GM23248 (cell line): ENCODE measurements at regions not wholly inside any gene's neighbourhood (a gene's known extent, or its start where the extent isn't known, plus 50 kb on each side); places are given as distances from the start of the nearest gene placed in this dataset.

Source experiments
- DNase-seq: peaks from one replicate; pipeline ENCODE4 v3.0.0-alpha.2; 2015
- H2AFZ ChIP-seq: fragments of 200-600 bp; sonication (generic); 2 replicates; pipeline ENCODE4 v1.6.1; 2016; ENCODE audit warnings: antibody characterized with exemption
- H3F3A ChIP-seq: fragments of 200-600 bp; sonication (generic); 2 replicates; pipeline ENCODE4 v1.6.1; 2016; ENCODE audit warnings: mild to moderate bottlenecking, antibody characterized with exemption, mixed run types; ENCODE audit not compliant: insufficient read depth
- H3K27ac ChIP-seq: fragments of 200-600 bp; sonication (generic); 2 replicates; pipeline ENCODE4 v1.5.1; 2016; ENCODE audit warnings: mild to moderate bottlenecking
- H3K27me3 ChIP-seq: fragments of 200-600 bp; sonication (generic); replicated peaks from 2 replicates; pipeline ENCODE4 v1.6.1; 2016; ENCODE audit warnings: mild to moderate bottlenecking; ENCODE audit not compliant: insufficient read depth
- H3K36me3 ChIP-seq: fragments of 200-600 bp; sonication (generic); 2 replicates; pipeline ENCODE4 v1.6.1; 2016; ENCODE audit warnings: low read depth, mild to moderate bottlenecking
- H3K4me1 ChIP-seq: fragments of 200-600 bp; sonication (generic); 2 replicates; pipeline ENCODE4 v1.6.1; 2016; ENCODE audit warnings: mild to moderate bottlenecking; ENCODE audit not compliant: insufficient read depth
- H3K4me2 ChIP-seq: fragments of 200-600 bp; sonication (generic); one replicate; pipeline ENCODE4 v1.6.1; 2016; ENCODE audit warnings: mild to moderate bottlenecking; ENCODE audit not compliant: unreplicated experiment
- H3K4me3 ChIP-seq: fragments of 200-600 bp; sonication (generic); 2 replicates; pipeline ENCODE4 v1.5.1; 2016; ENCODE audit warnings: mild to moderate bottlenecking
- H3K79me2 ChIP-seq: fragments of 200-600 bp; sonication (generic); 2 replicates; pipeline ENCODE4 v1.6.1; 2016; ENCODE audit warnings: mild to moderate bottlenecking; ENCODE audit not compliant: insufficient read depth
- H3K9ac ChIP-seq: fragments of 200-600 bp; sonication (generic); 2 replicates; pipeline ENCODE4 v1.6.1; 2016; ENCODE audit warnings: mild to moderate bottlenecking
- H3K9me2 ChIP-seq: fragments of 200-600 bp; sonication (generic); 2 replicates; pipeline ENCODE4 v1.6.1; 2016; ENCODE audit warnings: mixed run types, mild to moderate bottlenecking, moderate library complexity; ENCODE audit not compliant: insufficient read depth
- H3K9me3 ChIP-seq: fragments of 200-600 bp; sonication (generic); one replicate; pipeline ENCODE4 v1.6.1; 2017; ENCODE audit warnings: low read depth
- H4K20me1 ChIP-seq: fragments of 200-600 bp; sonication (generic); 2 replicates; pipeline ENCODE4 v1.6.0; 2016; ENCODE audit not compliant: insufficient read depth
- EZH2 ChIP-seq: fragments of 200-600 bp; sonication (generic); IDR thresholded peaks from 2 replicates; pipeline ENCODE4 v1.6.1; 2018; ENCODE audit warnings: antibody characterized with exemption, mild to moderate bottlenecking; ENCODE audit not compliant: insufficient read depth, poor library complexity, severe bottlenecking
- EZH2phosphoT487 ChIP-seq: fragments of 200-600 bp; sonication (generic); IDR thresholded peaks from 2 replicates; pipeline ENCODE4 v1.6.1; 2018; ENCODE audit warnings: antibody characterized with exemption, moderate library complexity, mild to moderate bottlenecking, low read depth; ENCODE audit not compliant: insufficient read depth
- WGBS, 2 experiments: methylation state at CpG; one replicate each; pipeline ENCODE4 v1.1.6; 2015 to 2017; ENCODE audit warnings: low lambda C conversion rate in 2 of 2, low coverage in 1 of 2; ENCODE audit errors: missing lambda C conversion rate in 2 of 2; 5-methylcytosine and 5-hydroxymethylcytosine counted together
- in situ Hi-C: fragments of 300-500 bp; cut with MboI; formaldehyde crosslinking; loops from 2 replicates; pipeline ENCODE4 v1.15.0; 2020

- Histone ChIP-seq H3K27ac (no peak overlapping the region), H3K27me3 (no peaks in the 10 kb centered on the region), H2AFZ (no peak overlapping the region), H3K9me2 (no peaks in the 10 kb centered on the region), H3K4me2 (no peak overlapping the region), H3K4me3 (no peak overlapping the region), H3K9ac (no peak overlapping the region), H3F3A (peaks cover 12% of the 10 kb centered on the region), H3K79me2 (no peaks in the 10 kb centered on the region), H3K9me3 (no peaks in the 10 kb centered on the region), H4K20me1 (no peaks in the 10 kb centered on the region), H3K4me1 (peaks cover 24% of the 10 kb centered on the region), H3K36me3 (no peaks in the 10 kb centered on the region)
- TF ChIP-seq EZH2 (no peak), EZH2phosphoT487 (no peak)
- in situ Hi-C loops = loop anchor here (10.0 kb wide), 2 partner anchors 117 to 237 kb away; no protein-coding TSS in a partner anchor
- 54 to 57% methylated on average over 8 of the region's 8 CpGs for WGBS, 2 experiments
- no peak for DNase-seq
These were observed 351.4 kb downstream of the PTTG2 start for GRCh38 chr4:38311495-38312126.

GRCh38 chr4:38313175-38313574, 350.8 kb upstream of the KLF3 start:
- Histone ChIP-seq H4K20me1 (no peaks in the 10 kb centered on the region), H3K4me1 (peaks cover 25% of the 10 kb centered on the region), H3K27me3 (no peaks in the 10 kb centered on the region), H3K9me3 (no peaks in the 10 kb centered on the region), H3K4me2 (no peak overlapping the region), H3K36me3 (no peaks in the 10 kb centered on the region), H3K79me2 (no peaks in the 10 kb centered on the region), H3K27ac (no peak overlapping the region), H3K9ac (no peak overlapping the region), H3F3A (peaks cover 14% of the 10 kb centered on the region), H2AFZ (no peak overlapping the region), H3K9me2 (no peaks in the 10 kb centered on the region), H3K4me3 (no peak overlapping the region)
- TF ChIP-seq EZH2phosphoT487 (no peak), EZH2 (no peak)
- no peak for DNase-seq
- in situ Hi-C loops = loop anchor here (10.0 kb wide), 2 partner anchors 118 to 238 kb away; no protein-coding TSS in a partner anchor
- 75 to 80% methylated on average over 5 of the region's 5 CpGs for WGBS, 2 experiments

- H3K4me2 ChIP-seq = peak overlapping the region; percentile 52
- peak overlapping the region; percentile 57 for H2AFZ ChIP-seq
- 16 to 17% methylated on average over 4 of the region's 4 CpGs for WGBS, 2 experiments
- no peaks in the 10 kb centered on the region for H3K27me3 ChIP-seq
- peak; percentile 67 for DNase-seq
- no peaks in the 10 kb centered on the region for H3K9me2 ChIP-seq
- H3K4me3 ChIP-seq = no peak overlapping the region
- TF ChIP-seq EZH2 (no peak), EZH2phosphoT487 (no peak)
- in situ Hi-C loops = loop anchor here (10.0 kb wide), 2 partner anchors 119 to 239 kb away; no protein-coding TSS in a partner anchor
- peaks cover 23% of the 10 kb centered on the region for H3K4me1 ChIP-seq
- H3K36me3 ChIP-seq = no peaks in the 10 kb centered on the region
- no peaks in the 10 kb centered on the region for H3K9me3 ChIP-seq
- H3K9ac ChIP-seq = no peak overlapping the region
- H4K20me1 ChIP-seq = no peaks in the 10 kb centered on the region
- no peaks in the 10 kb centered on the region for H3K79me2 ChIP-seq
- peak overlapping the region; percentile 11; the same call in 1 of the 2 replicates for H3K27ac ChIP-seq
- H3F3A ChIP-seq = peaks cover 11% of the 10 kb centered on the region
These were observed 349.9 kb upstream of the KLF3 start for GRCh38 chr4:38313999-38314561.

GRCh38 chr4:38314663-38315062, 349.3 kb upstream of the KLF3 start:
- Histone ChIP-seq H3K27ac (no peak overlapping the region), H3K4me2 (no peak overlapping the region), H3K27me3 (no peaks in the 10 kb centered on the region), H3F3A (peaks cover 14% of the 10 kb centered on the region; the same call in 1 of the 2 replicates), H3K79me2 (no peaks in the 10 kb centered on the region), H4K20me1 (no peaks in the 10 kb centered on the region), H3K9me2 (no peaks in the 10 kb centered on the region), H3K9me3 (no peaks in the 10 kb centered on the region), H3K4me3 (no peak overlapping the region), H3K4me1 (peaks cover 23% of the 10 kb centered on the region), H3K36me3 (no peaks in the 10 kb centered on the region), H3K9ac (no peak overlapping the region), H2AFZ (peak overlapping the region; percentile 57)
- DNase-seq = no peak
- in situ Hi-C loops = loop anchor here (5.0 to 10.0 kb wide), 3 partner anchors 120 to 358 kb away; no protein-coding TSS in a partner anchor
- TF ChIP-seq EZH2phosphoT487 (no peak), EZH2 (no peak)
- 61 to 68% methylated on average over 5 of the region's 5 CpGs for WGBS, 2 experiments
